Motor neuron (in vitro differentiated cells): ENCODE measurements at regions not wholly inside any gene's neighbourhood (a gene's known extent, or its start where the extent isn't known, plus 50 kb on each side); places are given as distances from the start of the nearest gene placed in this dataset.

Source experiments
- ATAC-seq, 8 experiments: fragments of 200-7000 bp; cut with Tn5 transposase; replicated peaks in 6 of 8; 2 replicates each; pipeline ENCODE4 v1.8.0; 2021; ENCODE audit warnings: mild to moderate bottlenecking in 8 of 8, moderate library complexity in 8 of 8
- H3K27ac ChIP-seq, 2 donors: fragments of 250-450 bp; sonication (Bioruptor Pico); 2 replicates each; pipeline ENCODE4 v1.9.0; 2021; ENCODE audit warnings: antibody characterized with exemption in 2 of 2, mild to moderate bottlenecking in 2 of 2, moderate library complexity in 1 of 2
- H3K4me1 ChIP-seq, 2 donors: fragments of 250-450 bp; sonication (Bioruptor Pico); replicated peaks in 1 of 2; 2 replicates each; pipeline ENCODE4 v1.6.1; 2021; ENCODE audit warnings: antibody characterized with exemption in 2 of 2, mild to moderate bottlenecking in 2 of 2, moderate library complexity in 1 of 2
- H3K4me3 ChIP-seq, 5 donors: fragments of 250-450 bp; sonication (Bioruptor Pico); 2 replicates each; pipeline ENCODE4 v1.9.0; 2021; ENCODE audit warnings: antibody characterized with exemption in 5 of 5, mild to moderate bottlenecking in 5 of 5, moderate library complexity in 4 of 5
- WGBS, 10 experiments: fragments of 450-650 bp; shearing (Covaris generic); methylation state at CpG; one replicate each; pipeline ENCODE4 v1.0.0; 2022; 5-methylcytosine and 5-hydroxymethylcytosine counted together
- in situ Hi-C, 9 experiments: fragments of 400-800 bp; cut with MboI; loops; one replicate each; pipeline ENCODE4 v1.15.0; 2021; ENCODE audit warnings: low sequenced_read_pairs in 9 of 9, low pct_unique_long_range_greater_than_20kb in 2 of 9; ENCODE audit not compliant: unreplicated experiment in 9 of 9

DNA sequence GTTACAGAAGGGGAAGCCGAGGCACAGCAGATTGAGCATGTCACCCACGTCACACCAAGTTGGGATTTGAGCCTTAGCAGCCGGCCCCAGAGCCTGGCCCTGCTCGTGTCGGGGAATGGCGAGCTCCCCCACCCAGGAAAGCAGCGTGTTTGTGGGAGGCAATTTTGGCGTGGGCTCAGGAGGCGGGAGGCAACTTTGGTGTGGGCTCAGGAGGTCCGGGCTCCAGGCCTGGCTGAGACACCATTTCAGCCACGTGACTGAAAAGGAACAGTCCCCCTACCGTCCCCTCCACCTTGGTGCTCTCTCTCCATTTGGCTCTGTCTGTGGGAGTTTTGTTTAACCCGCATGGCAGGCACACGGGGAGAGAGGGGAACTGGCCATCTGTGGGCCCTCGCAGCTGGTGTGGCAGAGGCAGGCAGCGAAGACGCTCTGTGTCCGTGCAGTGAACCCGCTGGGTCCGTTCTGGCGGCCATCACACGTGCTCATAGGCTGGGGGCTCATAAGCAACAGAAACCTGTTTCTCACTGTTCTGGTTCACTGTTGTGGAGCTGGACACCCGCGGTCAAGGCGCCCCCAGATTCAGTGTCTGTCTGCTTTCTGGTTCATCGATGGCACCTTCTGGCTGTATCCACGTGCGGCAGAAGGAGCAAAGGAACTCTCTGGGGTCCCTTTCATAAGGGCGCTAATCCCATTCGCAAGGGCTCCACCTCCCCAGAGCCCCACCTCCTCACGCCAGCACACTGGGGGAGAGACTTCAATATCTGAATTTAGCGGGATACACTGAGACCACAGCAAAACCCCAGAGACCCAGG, 110.2 kb downstream of the CRYAA start:
- H3K27ac ChIP-seq: no peak overlapping the region
- WGBS, 10 experiments: 0 to 87% (median 41%) methylated on average over 1 to 3 of the region's 32 CpGs; no CpG with 5 or more reads in 6 of the 10 experiments
- H3K4me3 ChIP-seq: no peak overlapping the region
- no peak for ATAC-seq
- H3K4me1 ChIP-seq: peaks cover 18 to 24% of the 10 kb centered on the region in 2 donors
- in situ Hi-C loops: no loop called here

DNA sequence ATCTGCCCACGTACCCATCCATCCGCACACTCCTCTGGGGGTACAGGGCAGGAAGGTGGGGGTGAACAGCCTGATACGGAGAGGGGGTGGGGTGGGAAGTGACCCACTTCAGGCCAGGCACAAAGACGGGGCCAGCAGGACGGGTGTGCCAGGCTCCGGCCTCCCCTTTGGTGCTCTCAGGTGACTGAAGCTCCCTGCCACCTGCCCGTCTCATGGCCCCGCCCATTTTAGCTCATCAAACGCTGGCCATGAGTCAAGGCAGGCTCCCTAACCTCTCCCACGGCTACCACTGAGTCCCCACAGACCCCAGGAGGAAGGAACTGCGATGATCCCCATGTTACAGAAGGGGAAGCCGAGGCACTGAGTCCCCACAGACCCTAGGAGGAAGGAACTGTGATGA, 109.6 kb downstream of the CRYAA start:
- no peak overlapping the region for H3K27ac ChIP-seq
- in situ Hi-C loops: no loop called here
- 17 to 20% methylated on average over 1 of the region's 12 CpGs; no CpG with 5 or more reads in 8 of the 10 experiments for WGBS, 10 experiments
- H3K4me3 ChIP-seq: no peak overlapping the region
- peaks cover 18 to 24% of the 10 kb centered on the region in 2 donors for H3K4me1 ChIP-seq
- peak in 2 of 8 experiments; percentile 1 for ATAC-seq

DNA sequence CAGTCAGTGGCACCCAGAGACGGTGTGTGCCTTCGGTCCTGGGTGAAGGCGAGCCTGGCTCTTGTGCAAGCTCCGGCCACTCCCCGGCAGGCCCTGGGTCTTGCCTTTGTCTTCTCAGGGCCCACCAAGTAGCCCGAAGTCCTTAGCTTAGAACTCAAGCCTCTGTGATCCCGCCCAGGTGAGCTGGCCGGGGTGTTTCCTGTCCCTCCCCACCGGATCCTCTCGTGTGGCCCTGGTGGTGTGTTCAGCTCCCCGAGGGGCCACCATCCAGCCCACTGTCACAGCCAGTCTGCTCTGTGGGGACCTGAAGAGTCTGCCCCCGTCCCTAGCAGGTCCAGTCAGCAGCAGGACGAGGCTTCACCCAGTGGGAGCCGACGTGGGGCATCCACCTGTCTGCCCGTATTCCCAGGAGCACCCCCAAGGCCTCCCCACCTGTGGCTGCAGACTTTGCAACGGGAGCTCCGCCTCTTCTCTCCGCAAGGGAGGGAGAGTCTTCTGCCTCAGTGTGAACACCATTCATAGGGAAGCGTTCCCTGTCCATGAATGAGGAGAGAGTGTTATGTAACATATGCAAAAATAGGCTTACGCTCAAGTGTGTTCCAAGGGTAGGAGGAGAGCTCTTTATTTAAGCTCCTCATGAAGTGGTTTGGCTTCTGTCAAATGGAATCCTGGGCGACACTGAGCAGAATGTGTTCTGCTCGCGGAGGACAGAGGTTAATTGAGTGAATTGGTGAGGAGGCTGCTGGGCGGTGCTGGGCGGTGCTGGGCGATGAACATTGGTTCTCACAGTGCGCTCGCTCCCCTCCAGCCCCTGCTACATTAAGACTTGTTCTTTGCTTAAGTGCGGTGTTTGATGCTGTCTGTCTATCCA, 108.9 kb downstream of the CRYAA start:
- Histone ChIP-seq H3K4me1 (peaks cover 18 to 24% of the 10 kb centered on the region in 2 donors), H3K4me3 (no peak overlapping the region), H3K27ac (no peak overlapping the region)
- peak; percentile 65 to 98 (median 80) for ATAC-seq
- 18 to 90% (median 37%) methylated on average over 1 to 14 of the region's 30 CpGs; no CpG with 5 or more reads in 2 of the 10 experiments for WGBS, 10 experiments
- in situ Hi-C loops: no loop called here

DNA sequence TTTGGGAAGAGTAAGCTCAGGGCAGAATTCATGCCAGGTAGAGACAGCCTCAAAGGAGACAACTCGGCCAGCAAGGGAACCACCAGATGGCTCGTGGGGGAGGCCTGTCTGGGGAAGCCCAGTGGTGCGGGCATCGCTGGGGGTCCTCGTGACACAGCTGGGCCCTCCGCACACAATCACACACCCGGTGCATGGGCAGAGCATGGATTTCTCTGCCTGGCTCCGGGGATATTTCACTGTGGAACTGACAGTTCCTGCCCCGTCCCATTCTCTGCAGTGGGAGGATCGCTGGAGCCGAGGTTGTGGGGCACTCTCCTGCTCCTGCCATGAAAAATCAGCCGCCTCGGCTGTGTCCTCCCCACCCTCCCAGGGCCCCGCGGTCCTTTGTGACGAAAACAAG, 108.0 kb downstream of the CRYAA start:
- no peak overlapping the region for H3K4me3 ChIP-seq
- peaks cover 18 to 24% of the 10 kb centered on the region in 2 donors for H3K4me1 ChIP-seq
- in situ Hi-C loops: no loop called here
- peak in 5 of 8 experiments; percentile 21 to 63 (median 52) for ATAC-seq
- no peak overlapping the region for H3K27ac ChIP-seq
- 16 to 61% (median 39%) methylated on average over 1 to 7 of the region's 16 CpGs; no CpG with 5 or more reads in 6 of the 10 experiments for WGBS, 10 experiments

DNA sequence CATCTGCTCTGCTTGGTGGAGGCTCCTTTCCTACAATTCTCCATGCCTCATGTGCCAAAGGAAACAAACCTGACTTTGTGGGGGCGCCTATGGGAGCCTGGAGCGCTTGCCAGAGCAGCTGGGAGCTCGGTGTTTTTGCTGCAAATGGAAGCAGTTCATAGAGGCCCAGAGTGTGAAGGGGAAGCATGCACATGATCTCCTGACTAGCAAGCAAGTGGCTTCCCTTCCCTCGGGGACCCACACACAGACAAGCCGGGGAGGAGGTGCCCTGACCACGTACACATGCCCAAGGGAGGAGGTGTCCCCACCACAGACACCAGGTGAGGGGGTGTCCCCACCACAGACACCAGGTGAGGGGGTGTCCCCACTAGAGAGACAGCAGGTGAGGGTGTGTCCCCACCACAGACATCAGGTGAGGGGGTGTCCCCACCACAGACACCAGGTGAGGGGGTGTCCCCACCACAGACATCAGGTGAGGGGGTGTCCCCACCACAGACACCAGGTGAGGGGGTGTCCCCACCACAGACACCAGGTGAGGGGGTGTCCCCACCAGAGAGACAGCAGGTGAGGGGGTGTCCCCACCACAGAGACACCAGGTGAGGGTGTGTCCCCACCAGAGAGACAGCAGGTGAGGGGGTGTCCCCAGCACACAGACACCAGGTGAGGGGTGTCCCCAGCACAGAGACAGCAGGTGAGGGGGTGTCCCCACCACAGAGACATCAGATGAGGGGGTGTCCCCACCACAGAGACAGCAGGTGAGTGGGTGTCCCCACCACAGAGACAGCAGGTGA, 106.8 kb downstream of the CRYAA start:
- in situ Hi-C loops: no loop called here
- no peak for ATAC-seq
- Histone ChIP-seq H3K4me3 (no peak overlapping the region), H3K4me1 (peaks cover 15 to 28% of the 10 kb centered on the region in 2 donors), H3K27ac (no peak overlapping the region)
- 0 to 80% (median 33%) methylated on average over 2 to 4 of the region's 6 CpGs; no CpG with 5 or more reads in 7 of the 10 experiments for WGBS, 10 experiments

DNA sequence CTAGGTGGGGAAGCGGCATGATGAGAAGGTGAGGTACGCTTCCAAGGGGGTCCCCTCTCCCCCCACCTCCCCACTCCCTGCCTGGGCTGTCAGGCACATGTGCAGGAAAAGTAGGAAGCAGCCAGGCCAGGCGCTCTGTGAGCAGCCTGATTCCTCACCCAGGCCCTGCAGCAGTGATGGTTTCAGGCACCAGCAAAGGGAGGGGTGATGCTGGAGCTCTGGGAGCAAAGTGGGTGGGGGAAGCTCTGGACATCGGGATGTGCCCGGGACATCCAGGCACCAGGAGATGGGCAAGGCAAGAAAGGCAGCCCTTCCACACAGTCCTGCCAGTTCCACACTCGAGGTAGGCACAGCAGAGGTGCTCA, 106.1 kb downstream of the CRYAA start:
- peaks cover 15 to 29% of the 10 kb centered on the region in 2 donors for H3K4me1 ChIP-seq

DNA sequence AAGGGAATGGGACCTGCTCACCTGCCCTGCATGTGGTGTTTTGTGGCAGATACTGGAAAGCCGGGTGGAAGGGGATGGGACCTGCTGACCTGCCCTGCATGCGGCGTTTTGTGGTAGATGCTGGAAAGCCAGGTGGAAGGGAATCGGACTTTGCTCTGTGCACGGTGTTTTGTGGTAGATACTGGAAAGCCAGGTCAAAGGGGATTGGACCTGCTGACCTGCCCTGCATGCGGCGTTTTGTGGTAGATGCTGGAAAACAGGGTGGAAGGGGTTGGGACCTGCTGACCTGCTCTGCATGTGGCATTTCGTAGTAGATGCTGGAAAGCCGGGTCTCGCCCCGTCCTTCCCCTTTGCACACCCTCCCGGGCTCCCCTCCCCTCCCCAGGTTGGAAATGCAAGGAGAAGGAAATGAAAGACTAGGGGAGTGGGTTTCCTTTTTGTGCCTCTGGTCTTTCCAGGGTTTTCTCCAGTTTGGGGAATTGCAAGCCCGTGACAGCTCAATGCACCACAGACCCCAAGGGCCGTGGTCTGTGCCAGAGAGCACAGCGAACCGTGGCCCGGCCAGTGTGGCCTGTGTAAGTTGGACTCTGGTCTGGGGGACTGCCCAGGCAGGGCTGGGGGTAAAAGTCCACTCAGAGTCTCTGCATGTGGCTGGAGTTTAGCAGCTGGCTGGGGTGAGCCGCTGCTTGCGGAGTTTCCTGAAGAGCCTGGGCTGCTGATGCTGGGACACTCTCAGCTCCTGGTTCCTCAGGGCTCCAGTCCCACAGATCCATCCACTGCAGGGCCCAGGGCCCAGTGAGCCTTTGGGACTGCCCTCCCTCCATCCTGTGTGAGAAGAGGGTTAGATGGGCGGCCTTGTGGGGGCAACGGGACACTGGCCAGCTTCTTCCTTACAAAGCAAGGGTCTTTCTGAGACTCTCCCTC, 105.5 kb downstream of the CRYAA start:
- ATAC-seq: no peak
- Histone ChIP-seq H3K4me1 (peaks cover 15 to 29% of the 10 kb centered on the region in 2 donors), H3K4me3 (no peak overlapping the region), H3K27ac (no peak overlapping the region)
- 20 to 100% (median 63%) methylated on average over 1 to 6 of the region's 21 CpGs; no CpG with 5 or more reads in 4 of the 10 experiments for WGBS, 10 experiments
- in situ Hi-C loops: no loop called here

More for the DNA sequence above, 106.1 kb downstream of the CRYAA start:
- in situ Hi-C loops: no loop called here
- 50 to 83% methylated on average over 1 of the region's 6 CpGs; no CpG with 5 or more reads in 8 of the 10 experiments for WGBS, 10 experiments
- Histone ChIP-seq H3K27ac (no peak overlapping the region), H3K4me3 (no peak overlapping the region)
- no peak for ATAC-seq

DNA sequence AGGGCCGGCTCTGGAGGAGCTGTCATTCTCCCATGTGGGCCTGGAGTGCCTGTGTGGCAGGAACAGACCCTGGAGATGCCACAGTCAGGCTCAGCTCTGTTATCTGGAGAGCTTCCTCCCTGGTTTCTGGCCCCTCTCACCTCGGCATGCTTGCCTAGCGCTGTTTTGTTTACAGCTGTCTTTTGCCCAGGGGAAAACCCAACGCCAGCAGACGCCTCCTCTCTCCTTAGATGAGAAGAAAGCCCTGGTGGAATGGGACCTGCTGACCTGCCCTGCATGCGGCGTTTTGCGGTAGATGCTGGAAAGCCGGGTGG, 104.9 kb downstream of the CRYAA start:
- in situ Hi-C loops: no loop called here
- Histone ChIP-seq H3K27ac (no peak overlapping the region), H3K4me3 (no peak overlapping the region), H3K4me1 (peaks cover 15 to 29% of the 10 kb centered on the region in 2 donors)
- WGBS, 10 experiments: 40 to 80% (median 61%) methylated on average over 1 to 6 of the region's 9 CpGs; no CpG with 5 or more reads in 6 of the 10 experiments
- no peak for ATAC-seq

DNA sequence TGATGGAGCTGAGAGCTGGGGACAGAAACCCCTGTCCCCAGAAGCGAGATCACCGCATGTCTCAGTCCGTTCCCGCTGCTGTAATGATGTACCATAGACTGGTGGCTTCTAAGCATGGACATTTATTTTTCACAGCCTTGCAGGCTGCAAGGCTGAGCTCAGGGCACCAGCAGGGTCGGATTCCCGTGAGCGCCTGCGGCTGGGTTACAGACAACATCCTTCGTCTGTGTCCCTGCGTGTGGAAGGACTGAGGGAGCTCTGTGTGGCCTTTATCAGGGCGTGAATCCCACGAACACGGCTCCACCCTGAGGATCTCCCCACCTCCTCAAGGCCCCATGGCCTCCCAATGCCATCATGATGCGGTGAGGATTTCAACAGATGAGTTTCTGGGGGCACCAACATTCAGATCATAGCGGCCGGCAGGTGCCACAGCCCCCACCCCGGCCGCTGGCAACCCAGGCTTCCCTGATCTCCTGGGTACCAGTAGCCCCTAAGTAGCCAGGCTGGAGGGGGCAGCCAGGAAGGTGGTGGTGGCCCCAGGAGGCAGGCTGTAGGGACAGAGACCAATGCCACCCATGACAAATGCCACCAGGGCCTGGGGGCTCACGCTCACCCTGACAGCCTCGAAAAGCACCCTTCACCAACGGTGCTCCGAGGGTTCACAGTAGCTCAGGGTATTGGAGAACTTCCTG, 104.4 kb downstream of the CRYAA start:
- H3K27ac ChIP-seq: no peak overlapping the region
- peak in 1 of 8 experiments; percentile 14 for ATAC-seq
- in situ Hi-C loops: no loop called here
- 45 to 92% (median 80%) methylated on average over 5 to 9 of the region's 22 CpGs; no CpG with 5 or more reads in 6 of the 10 experiments for WGBS, 10 experiments
- no peak overlapping the region for H3K4me3 ChIP-seq
- peaks cover 12 to 28% of the 10 kb centered on the region in 2 donors for H3K4me1 ChIP-seq

DNA sequence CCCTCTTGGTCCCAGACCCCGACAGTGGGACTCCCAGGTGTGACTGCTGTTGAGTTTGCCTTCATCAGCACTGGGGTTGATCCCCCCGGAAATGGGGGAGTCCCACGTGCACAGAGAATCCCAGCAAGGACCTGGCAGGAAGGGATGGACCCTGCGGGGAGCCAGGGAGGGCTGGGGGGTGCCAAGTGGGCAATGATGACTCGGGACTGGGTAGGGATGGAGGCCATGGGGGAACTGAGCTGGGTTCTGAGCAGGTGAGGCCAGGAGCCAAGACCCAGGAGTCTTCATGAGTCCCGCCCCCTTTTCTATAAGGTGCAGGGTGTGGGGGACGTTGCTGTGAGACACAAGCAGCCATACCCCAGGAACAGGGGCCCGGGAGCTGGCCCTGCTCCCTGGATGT, 103.8 kb downstream of the CRYAA start:
- in situ Hi-C loops: no loop called here

DNA sequence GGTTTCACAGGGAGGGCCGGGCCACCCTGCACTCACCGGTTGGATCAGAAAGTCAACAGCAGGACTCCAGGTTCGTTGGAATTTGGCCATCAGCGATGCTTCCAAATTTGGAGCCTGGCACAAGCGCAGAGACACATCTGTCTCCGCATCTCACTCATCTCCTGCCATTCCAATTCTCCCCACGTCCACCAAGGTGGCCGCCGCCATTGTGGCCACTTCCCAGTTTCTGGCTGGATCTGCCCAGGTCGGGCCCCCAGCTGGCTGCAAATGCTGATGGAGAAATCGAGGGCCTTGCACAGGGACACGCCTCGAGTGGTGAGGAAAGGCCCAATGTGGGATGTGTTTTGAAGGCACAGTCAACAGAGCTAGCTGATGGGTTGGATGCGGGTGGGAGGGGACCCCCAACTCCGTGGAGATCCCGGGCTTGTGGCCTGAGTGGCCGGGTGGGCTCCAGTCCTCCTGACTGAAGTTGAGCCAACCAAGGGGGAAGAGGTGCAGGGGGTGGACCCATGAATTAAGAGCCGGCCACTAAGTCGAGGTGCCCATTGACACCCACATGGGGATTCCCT, 102.7 kb downstream of the CRYAA start:
- Histone ChIP-seq H3K4me1 (peaks cover 0 to 13% of the 10 kb centered on the region in 2 donors), H3K4me3 (no peak overlapping the region), H3K27ac (no peak overlapping the region)
- 67 to 100% (median 91%) methylated on average over 1 to 4 of the region's 19 CpGs; no CpG with 5 or more reads in 5 of the 10 experiments for WGBS, 10 experiments
- no peak for ATAC-seq
- in situ Hi-C loops: no loop called here

More for the DNA sequence above, 103.8 kb downstream of the CRYAA start:
- no peak for ATAC-seq
- peaks cover 6 to 22% of the 10 kb centered on the region in 2 donors for H3K4me1 ChIP-seq
- H3K4me3 ChIP-seq: no peak overlapping the region
- H3K27ac ChIP-seq: no peak overlapping the region
- WGBS, 10 experiments: 29 to 100% (median 67%) methylated on average over 1 to 2 of the region's 8 CpGs; no CpG with 5 or more reads in 5 of the 10 experiments
